ENCODE measurements at regions not wholly inside any gene's neighbourhood (a gene's known extent, or its start where the extent isn't known, plus 50 kb on each side); places are given as distances from the start of the nearest gene placed in this dataset.
"Not testable (repeated sequence)": the region's sequence is repeated elsewhere in the genome, so short reads cannot be mapped to it uniquely, and the experiment has no call there.

DNA sequence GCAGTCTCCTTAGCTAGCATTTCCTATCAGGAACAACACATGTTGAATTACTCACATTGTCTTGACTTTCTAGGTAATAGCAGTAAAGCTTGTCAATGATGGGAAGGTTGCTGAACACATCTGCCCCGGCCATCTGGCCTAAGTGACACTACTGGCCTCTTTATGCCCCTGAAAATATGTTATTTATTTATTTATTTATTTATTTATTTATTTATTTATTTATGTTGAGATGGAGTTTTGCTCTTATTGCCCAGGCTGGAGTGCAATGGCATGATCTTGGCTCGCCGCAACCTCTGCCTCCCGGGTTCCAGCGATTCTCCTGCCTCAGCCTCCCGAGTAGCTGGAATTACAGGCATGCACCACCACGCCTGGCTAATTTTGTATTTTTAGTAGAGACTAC, 95.9 kb upstream of the ERCC6L2 start:
- H4K20me1 ChIP-seq (ENCODE audit: insufficient read depth, low read length); H3K27me3 ChIP-seq (ENCODE audit: control insufficient read depth in 1 of 2, insufficient read depth in 2 of 2, low read length in 2 of 2); H2AFZ ChIP-seq (ENCODE audit: low read length); H3K4me3 ChIP-seq (replicated peaks in 1 of 3; ENCODE audit: insufficient read depth in 1 of 3, low read depth in 2 of 3, low read length in 3 of 3); ATAC-seq; H3K27ac ChIP-seq (ENCODE audit: extremely low read length, insufficient read depth, low read length); CTCF ChIA-PET (ENCODE audit: low intra/inter-chr PET ratio, low total read pairs); H3K36me3 ChIP-seq (replicated peaks in 1 of 2; ENCODE audit: control insufficient read depth in 1 of 2, insufficient read depth in 2 of 2, low read length in 2 of 2); BruUV-seq (replicated peaks); in situ Hi-C loops (cut with HindIII; ENCODE audit: extremely low pct_ligation_motif_present, low pct_unique_long_range_greater_than_20kb); H3K9ac ChIP-seq (ENCODE audit: insufficient read depth, low read depth, low read length); FAIRE-seq; DNase-seq (ENCODE audit: low spot score); intact Hi-C loops (cut with micrococcal nuclease; ENCODE audit: unreplicated experiment); H3K9me3 ChIP-seq (ENCODE audit: low read length); POLR2A ChIA-PET; H3K79me2 ChIP-seq (ENCODE audit: insufficient read depth, low read length): not testable (repeated sequence)
- Histone ChIP-seq H3K4me1 (ENCODE audit: insufficient read depth, low read length) (peaks cover 39% of the 10 kb centered on the region), H3K4me2 (ENCODE audit: low read depth, low read length) (0 out of 2 replicates have a peak overlapping the region, but pooled peaks have one; percentile 0)
- 93% methylated on average over 7 of the region's 7 CpGs for WGBS (ENCODE audit: low lambda C conversion rate)

- intact Hi-C loops (cut with micrococcal nuclease; ENCODE audit: unreplicated experiment) = no loop called here
- CTCF ChIA-PET (ENCODE audit: low intra/inter-chr PET ratio, low total read pairs) = no interaction called here
- peak; percentile 92 for TF ChIP-seq CEBPG (CRISPR knock-in tag; IDR thresholded peaks at IDR 0.05)
- TF ChIP-seq, protein P1, sequence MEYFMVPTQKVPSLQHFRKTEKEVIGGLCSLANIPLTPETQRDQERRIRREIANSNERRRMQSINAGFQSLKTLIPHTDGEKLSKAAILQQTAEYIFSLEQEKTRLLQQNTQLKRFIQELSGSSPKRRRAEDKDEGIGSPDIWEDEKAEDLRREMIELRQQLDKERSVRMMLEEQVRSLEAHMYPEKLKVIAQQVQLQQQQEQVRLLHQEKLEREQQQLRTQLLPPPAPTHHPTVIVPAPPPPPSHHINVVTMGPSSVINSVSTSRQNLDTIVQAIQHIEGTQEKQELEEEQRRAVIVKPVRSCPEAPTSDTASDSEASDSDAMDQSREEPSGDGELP (IDR thresholded peaks at IDR 0.05; ENCODE audit: borderline replicate concordance, low read depth) = peak; percentile 41; the same call in 1 of the 2 replicates
- no peak for TF ChIP-seq ASH2L (IDR thresholded peaks at IDR 0.05; ENCODE audit: insufficient read length, low read depth, low read length)
- 0 out of 2 replicates have a peak, but pooled peaks have one; percentile 33 for TF ChIP-seq THAP11 (CRISPR knock-in tag; IDR thresholded peaks at IDR 0.05)
- TF ChIP-seq SRF (IDR thresholded peaks at IDR 0.05; ENCODE audit: low read depth, low read length) = no peak
- peak; percentile 97 for TF ChIP-seq CEBPB (IDR thresholded peaks at IDR 0.05; ENCODE audit: borderline replicate concordance, low read depth, low read length)
- TF ChIP-seq ZNF644 (CRISPR knock-in tag; IDR thresholded peaks at IDR 0.05; ENCODE audit: low read depth) = peak; percentile 81
- TF ChIP-seq FOXA3 (CRISPR knock-in tag; IDR thresholded peaks at IDR 0.05) = peak; percentile 10; the same call in 1 of the 2 replicates
- peak; percentile 15; the same call in 1 of the 2 replicates for TF ChIP-seq HMG20A (CRISPR knock-in tag; IDR thresholded peaks at IDR 0.05; ENCODE audit: borderline replicate concordance)
- TF ChIP-seq FOSL2 (CRISPR knock-in tag; IDR thresholded peaks at IDR 0.05) = peak; percentile 76
- peak in 1 of 2 experiments; percentile 96; a peak in 2 of 4 replicates for TF ChIP-seq ATF4 (CRISPR knock-in tag; IDR thresholded peaks at IDR 0.05)
- no peak for TF ChIP-seq HDAC6 (IDR thresholded peaks at IDR 0.05; ENCODE audit: low read depth, low read length)
- 0 out of 2 replicates have a peak, but pooled peaks have one; percentile 17 for TF ChIP-seq ARID5B (CRISPR knock-in tag; IDR thresholded peaks at IDR 0.05)
Measured at GRCh38 chr9:95778957-95779356, 96.5 kb upstream of the ERCC6L2 start.

More at GRCh38 chr9:95778957-95779356, 96.5 kb upstream of the ERCC6L2 start:
- no peak overlapping the region for H3K9ac ChIP-seq (ENCODE audit: insufficient read depth, low read depth, low read length)
- POLR2A ChIA-PET = no interaction called here
- no peaks in the 10 kb centered on the region for H3K9me3 ChIP-seq (ENCODE audit: low read length)
- H3K4me1 ChIP-seq (ENCODE audit: insufficient read depth, low read length) = peaks cover 41% of the 10 kb centered on the region
- BruUV-seq (replicated peaks) = no TSS peak
- in situ Hi-C loops (cut with HindIII; ENCODE audit: extremely low pct_ligation_motif_present, low pct_unique_long_range_greater_than_20kb) = no loop called here
- no peaks in the 10 kb centered on the region for H3K79me2 ChIP-seq (ENCODE audit: insufficient read depth, low read length)
- no peak overlapping the region for H3K4me3 ChIP-seq (replicated peaks in 1 of 3; ENCODE audit: insufficient read depth in 1 of 3, low read depth in 2 of 3, low read length in 3 of 3)
- no peaks in the 10 kb centered on the region for H3K36me3 ChIP-seq (replicated peaks in 1 of 2; ENCODE audit: control insufficient read depth in 1 of 2, insufficient read depth in 2 of 2, low read length in 2 of 2)
- no peak overlapping the region for H2AFZ ChIP-seq (ENCODE audit: low read length)
- no peak for ATAC-seq
- 7% methylated on average over 2 of the region's 3 CpGs for WGBS (ENCODE audit: low lambda C conversion rate)
- no peak for DNase-seq (ENCODE audit: low spot score)
- no peaks in the 10 kb centered on the region for H3K27me3 ChIP-seq (ENCODE audit: control insufficient read depth in 1 of 2, insufficient read depth in 2 of 2, low read length in 2 of 2)
- no peak for FAIRE-seq
- H3K27ac ChIP-seq (ENCODE audit: extremely low read length, insufficient read depth, low read length) = no peak overlapping the region
- H4K20me1 ChIP-seq (ENCODE audit: insufficient read depth, low read length) = no peaks in the 10 kb centered on the region
- 0 out of 2 replicates have a peak overlapping the region, but pooled peaks have one; percentile 0 for H3K4me2 ChIP-seq (ENCODE audit: low read depth, low read length)

All from HepG2 (cell line).